Heart left ventricle (tissue), 16 donors: ENCODE measurements at regions not wholly inside any gene's neighbourhood (a gene's known extent, or its start where the extent isn't known, plus 50 kb on each side); places are given as distances from the start of the nearest gene placed in this dataset.

Experiments
- ATAC-seq, 4 donors: fragments of 200-7000 bp; cut with Tn5 transposase; one replicate each; pipeline ENCODE4 v1.9.1; 2020 to 2022; ENCODE audit warnings: moderate library complexity in 4 of 4, mild to moderate bottlenecking in 3 of 4, moderate number of reproducible peaks in 1 of 4
- DNase-seq, 5 donors: peaks; one replicate each; pipeline ENCODE4 v3.0.0-alpha.2; 2020
- H3K27ac ChIP-seq, 12 donors: fragments of 200-600 bp; sonication (generic) in 4 of 12; one replicate each; pipeline versions ENCODE4 v1.5.0 to v1.8.0; 2016 to 2022; ENCODE audit warnings: mild to moderate bottlenecking in 2 of 12
- H3K27me3 ChIP-seq, 9 donors: fragments of 200-600 bp; sonication (generic) in 2 of 9; one replicate each; pipeline versions ENCODE4 v1.5.1 to v1.8.0; 2016 to 2022; ENCODE audit warnings: mild to moderate bottlenecking in 3 of 9
- H3K36me3 ChIP-seq, 9 donors: fragments of 200-600 bp; sonication (generic) in 2 of 9; one replicate each; pipeline versions ENCODE4 v1.5.0 to v1.8.0; 2018 to 2022; ENCODE audit warnings: mild to moderate bottlenecking in 2 of 9
- H3K4me1 ChIP-seq, 12 donors: fragments of 200-600 bp; sonication (generic) in 4 of 12; one replicate each; pipeline versions ENCODE4 v1.5.0 to v1.8.0; 2016 to 2022; ENCODE audit warnings: mild to moderate bottlenecking in 3 of 12
- H3K4me3 ChIP-seq, 12 donors: fragments of 200-600 bp; sonication (generic) in 4 of 12; one replicate each; pipeline versions ENCODE4 v1.5.0 to v1.8.0; 2017 to 2022; ENCODE audit warnings: mild to moderate bottlenecking in 9 of 12, moderate library complexity in 4 of 12
- H3K9me3 ChIP-seq, 12 donors: fragments of 200-600 bp; sonication (generic) in 4 of 12; one replicate each; pipeline versions ENCODE4 v1.5.0 to v1.8.0; 2016 to 2022; ENCODE audit warnings: mild to moderate bottlenecking in 1 of 12
- CTCF ChIP-seq, 12 donors: fragments of 200-600 bp; sonication (generic) in 4 of 12; IDR thresholded peaks; one replicate each; pipeline versions ENCODE4 v1.5.0 to v1.8.0; 2018 to 2022; ENCODE audit warnings: antibody characterized with exemption in 12 of 12, mild to moderate bottlenecking in 5 of 12
- POLR2A ChIP-seq, 2 donors: fragments of 450-650 bp; IDR thresholded peaks; one replicate each; pipeline ENCODE4 v1.6.1; 2017; ENCODE audit warnings: antibody characterized with exemption in 2 of 2, mild to moderate bottlenecking in 2 of 2, moderate library complexity in 2 of 2
- WGBS, 4 donors: extraction: QIAGEN DNeasy Blood & Tissue Kit in 2 of 4; methylation state at CpG; one replicate each; pipeline versions ENCODE4 v1.1.5 to v1.1.7; 2013 to 2018; 5-methylcytosine and 5-hydroxymethylcytosine counted together
- intact Hi-C, 10 donors: fragments of 100-400 bp; cut with DNase I; formaldehyde crosslinking; loops; one replicate each; pipeline versions ENCODE4 v1.11.1 to v1.14.2; 2022
- donor health status: ischemic (EF 13 %, LVEDD 7.1; RV severe dilation, severe dysfunction).
- donor health status: healthy with polysubstance abuse.
- donor health status: DM: no; HTN: yes; CAD: no.
- donor health status: DM: no; HTN: no; CAD: no.
- donor health status: ischemic (EF 25% LVEDD 6.9; RV normal size, moderate dysfunction).
- donor health status: ischemic (EF 25% LVEDD 5.7; RV mildly dilated, moderate dysfunction).
- donor health status: healthy.
- donor health status: DM: yes; HTN: yes; CAD: no.
- donor health status: ischemic (EF 35%, LVEDD 5.7; RV mildly dilated, moderate dysfunction).
- donor health status: nonischemic (EF 11% LVEDD 7.7; RV severe dilation, severe dysfunction).
- donor health status: DM: yes; HTN: yes; CAD: no.
- donor health status: PGD.
- donor health status: ischemic (EF 29% LVEDD 5.4; RV normal size, mild dysfunction).
- donor health status: nonischemic (EF 23%, LVEDD 6.1; RV moderate dilation, normal function).

GRCh38 chr11:39304586-39304985 is 2154.9 kb downstream of the LRRC4C start:
- H3K27ac ChIP-seq, result no peak overlapping the region
- H3K27me3 ChIP-seq, result no peaks in the 10 kb centered on the region
- peaks cover 0 to 10% (median 0%) of the 10 kb centered on the region in 12 donors for H3K9me3 ChIP-seq
- no peak for TF ChIP-seq CTCF (IDR thresholded peaks at IDR 0.05)
- TF ChIP-seq POLR2A (IDR thresholded peaks at IDR 0.05), result no peak
- DNase-seq (no peak), ATAC-seq (no peak)
- no peak overlapping the region for H3K4me3 ChIP-seq
- peaks cover 0 to 2% (median 0%) of the 10 kb centered on the region in 12 donors for H3K4me1 ChIP-seq
- H3K36me3 ChIP-seq, result no peaks in the 10 kb centered on the region
- intact Hi-C loops, result no loop called here
- 31 to 64% (median 40%) methylated on average over 1 of the region's 1 CpG for WGBS, 4 donors

- Histone ChIP-seq H3K4me3 (no peak overlapping the region), H3K4me1 (no peaks in the 10 kb centered on the region), H3K36me3 (no peaks in the 10 kb centered on the region), H3K27me3 (no peaks in the 10 kb centered on the region), H3K27ac (no peak overlapping the region), H3K9me3 (peaks cover 0 to 20% (median 0%) of the 10 kb centered on the region in 12 donors)
- TF ChIP-seq POLR2A (IDR thresholded peaks at IDR 0.05) (no peak), CTCF (IDR thresholded peaks at IDR 0.05) (no peak)
- ATAC-seq, result no peak
- WGBS, 4 donors, result 87 to 93% (median 89%) methylated on average over 1 of the region's 1 CpG
- no peak for DNase-seq
- intact Hi-C loops, result no loop called here
Measured at GRCh38 chr11:39294648-39295047, 2164.8 kb downstream of the LRRC4C start.

GRCh38 chr11:39288011-39288410 is 2171.4 kb downstream of the LRRC4C start:
- Histone ChIP-seq H3K27me3 (no peaks in the 10 kb centered on the region), H3K4me3 (no peak overlapping the region), H3K36me3 (no peaks in the 10 kb centered on the region), H3K27ac (no peak overlapping the region), H3K9me3 (peaks cover 0 to 12% (median 0%) of the 10 kb centered on the region in 12 donors), H3K4me1 (no peaks in the 10 kb centered on the region)
- TF ChIP-seq POLR2A (IDR thresholded peaks at IDR 0.05), result no peak
- DNase-seq (no peak), ATAC-seq (no peak)
- intact Hi-C loops, result no loop called here
- WGBS, 4 donors, result 64 to 69% (median 66%) methylated on average over 4 of the region's 4 CpGs

- H3K4me3 ChIP-seq, result no peak overlapping the region
- no peaks in the 10 kb centered on the region for H3K36me3 ChIP-seq
- no peak for TF ChIP-seq POLR2A (IDR thresholded peaks at IDR 0.05)
- no peak for TF ChIP-seq CTCF (IDR thresholded peaks at IDR 0.05)
- no peaks in the 10 kb centered on the region for H3K27me3 ChIP-seq
- DNase-seq, result no peak
- no peak for ATAC-seq
- no peak overlapping the region for H3K27ac ChIP-seq
- intact Hi-C loops, result no loop called here
- peaks cover 0 to 3% (median 0%) of the 10 kb centered on the region in 12 donors for H3K9me3 ChIP-seq
- WGBS, 4 donors, result 34 to 53% (median 43%) methylated on average over 3 of the region's 3 CpGs
- H3K4me1 ChIP-seq, result no peaks in the 10 kb centered on the region
Measured at GRCh38 chr11:39268176-39268690, 2191.2 kb downstream of the LRRC4C start.

GRCh38 chr11:39255648-39256047 is 2203.8 kb downstream of the LRRC4C start:
- WGBS, 4 donors, result 95 to 99% (median 96%) methylated on average over 1 of the region's 1 CpG
- H3K9me3 ChIP-seq, result peaks cover 0 to 30% (median 24%) of the 10 kb centered on the region in 12 donors
- H3K36me3 ChIP-seq, result no peaks in the 10 kb centered on the region

More at GRCh38 chr11:39255648-39256047, 2203.8 kb downstream of the LRRC4C start:
- ATAC-seq (no peak), DNase-seq (no peak)
- Histone ChIP-seq H3K4me1 (no peaks in the 10 kb centered on the region), H3K27ac (no peak overlapping the region), H3K27me3 (no peaks in the 10 kb centered on the region), H3K4me3 (no peak overlapping the region)
- intact Hi-C loops, result no loop called here
- TF ChIP-seq CTCF (IDR thresholded peaks at IDR 0.05) (no peak), POLR2A (IDR thresholded peaks at IDR 0.05) (no peak)
